Esophagus muscularis mucosa (tissue), 4 donors: ENCODE measurements at regions not wholly inside any gene's neighbourhood (a gene's known extent, or its start where the extent isn't known, plus 50 kb on each side); places are given as distances from the start of the nearest gene placed in this dataset.

ENCODE experiments used
- DNase-seq: peaks from one replicate; pipeline ENCODE4 v3.0.0-alpha.2; 2017; ENCODE audit errors: extremely low spot score
- H3K27ac ChIP-seq, 4 donors: fragments of 200-600 bp; sonication (generic); replicated peaks in 1 of 4; 1 replicate in 3 of 4; 2 replicates in 1 of 4; pipeline ENCODE4 v1.5.1; 2016 to 2019; ENCODE audit warnings: mild to moderate bottlenecking in 1 of 4
- H3K27me3 ChIP-seq, 4 donors: fragments of 200-600 bp; sonication (generic); one replicate each; pipeline versions ENCODE4 v1.5.1 to v1.6.0; 2016 to 2019
- H3K36me3 ChIP-seq, 4 donors: fragments of 200-600 bp; sonication (generic); one replicate each; pipeline ENCODE4 v1.5.1; 2016 to 2019
- H3K4me1 ChIP-seq, 4 donors: fragments of 200-600 bp; sonication (generic); one replicate each; pipeline ENCODE4 v1.5.1; 2016 to 2019
- H3K4me3 ChIP-seq, 4 donors: fragments of 200-600 bp; sonication (generic); 1 replicate in 2 of 4; 2 replicates in 2 of 4; pipeline ENCODE4 v1.5.1; 2016 to 2019; ENCODE audit warnings: mild to moderate bottlenecking in 4 of 4, moderate library complexity in 1 of 4
- H3K9me3 ChIP-seq, 4 donors: fragments of 200-600 bp; sonication (generic); 1 replicate in 3 of 4; 2 replicates in 1 of 4; pipeline ENCODE4 v1.5.1; 2016 to 2019
- CTCF ChIP-seq, 3 experiments: fragments of 200-600 bp in 2 of 3; fragments of 450-650 bp in 1 of 3; sonication (generic) in 2 of 3; IDR thresholded peaks; one replicate each; pipeline ENCODE4 v1.5.1; 2017 to 2019; ENCODE audit warnings: antibody characterized with exemption in 3 of 3, mild to moderate bottlenecking in 2 of 3, moderate library complexity in 1 of 3
- EP300 ChIP-seq: sonication (generic); formaldehyde crosslinking; IDR thresholded peaks from one replicate; pipeline ENCODE4 v1.6.1; 2017; ENCODE audit warnings: antibody characterized with exemption
- POLR2A ChIP-seq: fragments of 450-650 bp; IDR thresholded peaks from one replicate; pipeline ENCODE4 v1.6.1; 2017; ENCODE audit warnings: antibody characterized with exemption, moderate library complexity, mild to moderate bottlenecking, low read depth
- POLR2AphosphoS5 ChIP-seq, 2 donors: sonication (generic); formaldehyde crosslinking; IDR thresholded peaks; one replicate each; pipeline ENCODE4 v1.6.1; 2017; ENCODE audit warnings: antibody characterized with exemption in 2 of 2
- WGBS: methylation state at CpG from one replicate; pipeline ENCODE4 v1.1.5; 2018; 5-methylcytosine and 5-hydroxymethylcytosine counted together
- intact Hi-C: fragments of 100-400 bp; cut with DNase I; formaldehyde crosslinking; loops from one replicate; pipeline ENCODE4 v1.15.1; 2023

- WGBS, result 88% methylated on average over 3 of the region's 3 CpGs
- Histone ChIP-seq H3K4me3 (no peak overlapping the region), H3K4me1 (no peaks in the 10 kb centered on the region), H3K9me3 (no peaks in the 10 kb centered on the region), H3K36me3 (no peaks in the 10 kb centered on the region), H3K27ac (no peak overlapping the region), H3K27me3 (no peaks in the 10 kb centered on the region)
- TF ChIP-seq CTCF (IDR thresholded peaks at IDR 0.05), result no peak
- TF ChIP-seq POLR2AphosphoS5 (IDR thresholded peaks at IDR 0.05), result no peak
- TF ChIP-seq EP300, result no peak
- TF ChIP-seq POLR2A, result no peak
- intact Hi-C loops, result no loop called here
- DNase-seq, result no peak
These were observed 76.6 kb upstream of the PPFIA2 start for GRCh38 chr12:81835783-81836182.

- Histone ChIP-seq H3K27ac (no peak overlapping the region), H3K4me3 (no peak overlapping the region), H3K9me3 (no peaks in the 10 kb centered on the region), H3K27me3 (no peaks in the 10 kb centered on the region), H3K36me3 (no peaks in the 10 kb centered on the region), H3K4me1 (no peaks in the 10 kb centered on the region)
- TF ChIP-seq POLR2A (no peak), POLR2AphosphoS5 (IDR thresholded peaks at IDR 0.05) (no peak), EP300 (no peak), CTCF (IDR thresholded peaks at IDR 0.05) (no peak)
- intact Hi-C loops, result no loop called here
- no peak for DNase-seq
These were observed 61.0 kb upstream of the PPFIA2 start for GRCh38 chr12:81819991-81820633.

- Histone ChIP-seq H3K4me3 (no peak overlapping the region), H3K27me3 (no peaks in the 10 kb centered on the region), H3K9me3 (no peaks in the 10 kb centered on the region), H3K27ac (no peak overlapping the region), H3K36me3 (no peaks in the 10 kb centered on the region), H3K4me1 (no peaks in the 10 kb centered on the region)
- DNase-seq, result no peak
- WGBS, result 76% methylated on average over 2 of the region's 2 CpGs
- TF ChIP-seq EP300 (no peak), CTCF (IDR thresholded peaks at IDR 0.05) (no peak), POLR2A (no peak), POLR2AphosphoS5 (IDR thresholded peaks at IDR 0.05) (no peak)
- intact Hi-C loops, result no loop called here
These were observed 56.5 kb upstream of the PPFIA2 start for GRCh38 chr12:81815611-81816010.

DNA sequence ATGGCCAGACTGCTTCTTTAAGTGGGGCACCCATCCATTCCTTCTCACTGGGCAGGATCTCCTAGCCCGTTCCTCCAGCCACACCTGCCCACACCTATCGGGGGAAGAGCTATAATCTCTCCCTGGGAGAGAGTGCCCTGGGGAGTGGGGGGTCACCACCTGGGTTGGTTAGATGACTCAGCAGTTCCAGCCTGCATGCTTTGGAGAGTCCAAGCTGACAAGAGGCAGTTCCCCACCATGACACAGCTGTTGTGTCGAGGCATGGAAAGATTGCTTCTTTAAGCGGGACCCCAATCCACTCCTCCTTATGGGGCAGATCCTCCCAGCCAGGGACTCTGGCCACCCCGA, 52.6 kb upstream of the PPFIA2 start:
- no peak for DNase-seq
- Histone ChIP-seq H3K36me3 (no peaks in the 10 kb centered on the region), H3K9me3 (no peaks in the 10 kb centered on the region), H3K4me1 (peaks cover 0 to 6% (median 0%) of the 10 kb centered on the region in 4 donors), H3K27me3 (no peaks in the 10 kb centered on the region), H3K4me3 (no peak overlapping the region), H3K27ac (no peak overlapping the region)
- no peak for TF ChIP-seq POLR2A
- TF ChIP-seq POLR2AphosphoS5 (IDR thresholded peaks at IDR 0.05), result no peak
- no peak for TF ChIP-seq CTCF (IDR thresholded peaks at IDR 0.05)
- TF ChIP-seq EP300, result no peak
- intact Hi-C loops, result no loop called here
- 72% methylated on average over 5 of the region's 5 CpGs for WGBS

GRCh38 chr12:81811061-81811777, 52.1 kb upstream of the PPFIA2 start:
- 78% methylated on average over 7 of the region's 7 CpGs for WGBS
- DNase-seq, result no peak
- no peak overlapping the region for H3K27ac ChIP-seq
- H3K4me3 ChIP-seq, result no peak overlapping the region
- H3K36me3 ChIP-seq, result no peaks in the 10 kb centered on the region
- H3K27me3 ChIP-seq, result no peaks in the 10 kb centered on the region
- no peak for TF ChIP-seq POLR2A
- TF ChIP-seq CTCF (IDR thresholded peaks at IDR 0.05), result no peak
- no peak for TF ChIP-seq EP300
- TF ChIP-seq POLR2AphosphoS5 (IDR thresholded peaks at IDR 0.05), result no peak
- H3K9me3 ChIP-seq, result no peaks in the 10 kb centered on the region
- intact Hi-C loops, result no loop called here
- H3K4me1 ChIP-seq, result peaks cover 0 to 6% (median 0%) of the 10 kb centered on the region in 4 donors
